ENCODE measurements at regions not wholly inside any gene's neighbourhood (a gene's known extent, or its start where the extent isn't known, plus 50 kb on each side); places are given as distances from the start of the nearest gene placed in this dataset.

DNA sequence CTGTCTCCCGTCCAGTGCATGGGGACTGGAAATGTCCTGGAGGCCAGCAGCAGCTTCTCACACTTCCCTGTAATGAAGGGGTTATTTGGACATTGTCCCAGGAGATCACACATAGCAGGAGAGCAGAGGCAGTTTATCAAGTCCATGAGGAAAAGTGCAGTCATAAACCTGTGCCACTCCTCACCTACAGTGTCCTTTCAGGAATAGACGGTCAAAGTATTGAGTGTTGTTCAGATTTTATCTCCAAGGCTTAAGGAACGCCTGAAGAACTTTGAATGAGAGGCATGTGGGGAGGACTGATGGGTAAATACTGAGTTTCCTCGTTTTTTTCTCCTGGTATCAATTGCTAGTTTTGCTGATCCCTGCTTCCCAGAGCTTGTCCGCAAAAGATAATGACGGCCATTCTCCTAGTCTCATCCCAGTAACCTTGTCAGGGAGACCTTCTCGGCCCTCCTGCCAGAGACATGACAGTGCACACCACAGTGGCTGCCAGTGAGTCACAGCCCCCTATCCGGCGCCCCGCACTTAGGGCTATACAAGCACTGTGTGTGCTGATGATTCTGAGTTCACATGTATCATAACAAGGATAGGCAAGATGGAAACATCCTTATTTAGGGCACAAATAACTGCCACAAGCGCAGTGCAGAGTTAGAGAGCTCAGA is 495.5 kb upstream of the MGMT start:
- no peak for DNase-seq (ENCODE audit: low spot score)

DNA sequence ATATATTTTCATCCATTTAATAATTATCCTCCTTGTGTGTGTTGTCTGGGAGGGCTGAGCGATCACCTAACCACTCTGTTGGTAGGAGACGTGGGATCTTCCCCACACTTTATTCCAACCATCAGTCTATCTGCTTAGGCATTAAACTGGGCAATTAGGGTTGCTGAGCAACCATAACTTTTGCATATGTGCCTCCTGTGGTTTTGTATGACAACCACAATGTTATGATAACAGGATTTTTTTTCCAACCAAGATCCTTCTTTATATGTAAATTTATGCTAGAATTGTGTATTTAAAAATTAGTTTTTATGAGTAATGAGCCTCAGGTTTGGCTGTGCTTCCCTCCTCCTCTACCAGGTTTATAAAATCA is 495.0 kb upstream of the MGMT start:
- DNase-seq (ENCODE audit: low spot score): no peak

DNA sequence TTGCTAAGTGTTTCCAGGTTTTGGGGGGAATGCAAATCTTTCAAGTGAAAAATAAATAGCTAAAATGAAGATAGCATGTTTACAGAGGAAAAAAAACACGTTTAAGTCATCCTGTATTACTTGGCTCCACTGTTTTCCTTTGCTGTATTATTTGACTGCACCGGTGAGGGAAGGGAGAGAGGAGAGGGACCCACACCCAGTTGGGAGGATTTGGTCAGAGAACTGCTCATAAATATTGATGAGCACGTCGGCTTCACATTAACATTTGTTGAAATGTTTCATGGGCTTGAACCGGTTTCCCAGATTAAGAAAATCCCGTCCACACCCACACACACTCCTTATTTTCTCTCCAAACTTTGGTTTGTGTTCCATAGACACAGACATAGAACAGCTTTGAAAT is 493.8 kb upstream of the MGMT start:
- no peak for DNase-seq (ENCODE audit: low spot score)

DNA sequence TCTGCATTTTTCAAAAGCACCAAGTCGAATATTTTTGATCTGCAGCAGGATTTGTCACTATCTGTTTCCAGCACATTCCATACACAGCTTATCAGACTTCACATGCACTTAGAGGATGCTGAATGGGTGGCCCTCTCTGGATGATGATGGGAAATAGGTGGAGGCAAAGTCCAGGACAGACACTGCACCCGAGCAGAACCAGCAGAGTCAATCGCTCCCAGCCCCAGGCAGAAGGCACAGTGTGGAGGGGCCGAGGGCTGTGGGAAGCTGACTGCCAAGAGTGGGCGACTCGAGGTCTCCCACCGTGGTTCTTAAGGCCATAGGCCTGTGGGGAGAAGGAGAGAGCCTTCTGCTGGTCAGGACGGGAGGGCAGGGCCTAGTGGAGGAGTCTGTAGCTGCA is 490.2 kb upstream of the MGMT start:
- no peak for DNase-seq (ENCODE audit: low spot score)

DNA sequence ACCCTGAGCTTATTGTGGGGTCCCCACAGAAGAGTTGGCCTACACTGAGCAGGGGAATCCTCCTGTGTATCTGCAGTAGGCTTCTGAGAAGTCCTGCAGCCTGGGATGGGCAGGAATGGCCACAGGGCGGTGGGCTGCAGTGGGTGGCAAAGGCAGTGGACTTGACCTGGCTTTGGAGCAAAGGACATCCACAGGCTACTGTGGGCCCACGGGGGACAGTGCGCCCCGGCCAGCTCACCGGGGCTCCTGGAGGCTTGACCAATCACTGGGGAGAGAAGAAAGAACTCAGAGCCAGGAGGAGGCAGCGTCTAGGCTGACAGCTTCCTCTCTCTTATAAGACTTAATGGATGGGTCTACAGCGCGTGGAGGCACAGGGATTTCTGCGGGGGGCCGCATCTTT is 488.8 kb upstream of the MGMT start:
- DNase-seq (ENCODE audit: low spot score): no peak

- no peak for DNase-seq (ENCODE audit: low spot score)
These were observed 487.6 kb upstream of the MGMT start for GRCh38 chr10:128979405-128979804.

DNA sequence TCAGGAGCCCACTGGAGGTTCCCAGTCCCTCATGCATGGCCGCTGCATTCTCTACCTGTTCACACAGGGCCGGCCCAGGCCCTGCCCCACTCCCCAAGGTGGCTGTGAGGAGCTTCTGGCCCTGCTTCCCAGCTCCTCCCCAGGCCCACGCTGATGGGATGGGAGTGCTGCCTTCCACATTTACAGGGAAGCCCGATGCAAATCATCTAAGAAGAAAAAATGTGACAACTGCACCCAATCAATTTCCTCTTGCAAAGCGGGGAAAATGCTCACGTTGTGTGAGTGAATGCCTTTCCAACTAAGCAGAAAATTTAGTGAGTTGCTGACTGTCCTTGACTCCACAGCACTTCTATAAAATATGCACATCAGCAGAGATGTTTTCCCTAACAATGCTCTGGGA is 485.8 kb upstream of the MGMT start:
- DNase-seq (ENCODE audit: low spot score): no peak

DNA sequence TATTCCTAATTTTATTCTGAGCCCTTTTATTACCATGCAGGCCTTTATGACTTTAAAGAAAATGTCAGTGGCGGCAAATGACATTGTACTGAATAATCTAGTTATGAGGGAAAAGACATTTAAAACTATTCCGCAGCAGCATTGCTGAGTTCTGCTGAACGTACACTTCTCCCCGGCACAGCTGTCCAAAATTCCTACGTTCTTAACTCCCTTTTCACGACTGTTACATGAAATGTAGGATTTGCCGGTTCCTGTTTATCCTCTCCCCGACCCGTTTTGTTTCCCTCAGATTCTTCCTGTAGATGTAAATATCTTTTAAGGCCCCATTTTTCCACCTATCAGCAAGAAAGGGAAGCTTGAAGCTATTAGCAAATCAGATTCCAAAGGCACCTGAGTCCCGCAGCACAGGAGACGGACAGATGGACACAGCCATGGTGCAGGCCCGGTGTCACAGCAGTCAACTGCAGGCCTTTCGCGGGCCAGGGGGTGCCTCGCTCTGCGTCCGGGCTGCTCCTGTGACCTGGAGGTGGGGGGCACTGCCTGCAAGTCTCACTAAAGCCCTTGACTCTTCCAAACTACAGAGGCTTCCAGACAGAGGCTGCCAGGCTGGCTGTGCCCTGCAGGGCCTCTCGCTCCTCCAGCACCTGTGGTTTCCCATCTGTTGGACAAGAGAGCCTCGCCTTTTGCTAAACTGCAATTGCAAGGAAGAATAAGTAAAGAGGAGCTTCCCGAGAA is 485.0 kb upstream of the MGMT start:
- DNase-seq (ENCODE audit: low spot score): no peak

GRCh38 chr10:128982616-128982915 is 484.5 kb upstream of the MGMT start:
- DNase-seq (ENCODE audit: low spot score): no peak

DNA sequence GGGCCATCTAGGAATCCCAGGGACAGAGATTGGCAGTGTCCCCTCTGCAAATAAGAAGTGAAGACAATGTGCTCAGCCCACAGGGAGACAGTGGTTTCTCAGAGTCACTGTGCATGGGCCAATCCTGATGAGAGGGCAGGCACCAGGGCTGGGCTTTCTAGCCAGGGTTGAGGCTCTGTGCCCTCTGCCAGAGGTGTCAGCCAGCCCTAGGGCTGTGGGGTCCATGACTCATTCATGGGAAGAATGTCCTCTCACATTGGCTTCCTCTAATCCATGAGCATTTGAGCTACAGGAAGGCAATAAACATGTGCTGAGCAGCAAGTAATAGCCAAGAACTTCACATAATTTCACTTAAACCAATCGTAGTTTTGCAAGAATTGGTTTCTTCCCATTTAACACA is 482.0 kb upstream of the MGMT start:
- no peak for DNase-seq (ENCODE audit: low spot score)

DNA sequence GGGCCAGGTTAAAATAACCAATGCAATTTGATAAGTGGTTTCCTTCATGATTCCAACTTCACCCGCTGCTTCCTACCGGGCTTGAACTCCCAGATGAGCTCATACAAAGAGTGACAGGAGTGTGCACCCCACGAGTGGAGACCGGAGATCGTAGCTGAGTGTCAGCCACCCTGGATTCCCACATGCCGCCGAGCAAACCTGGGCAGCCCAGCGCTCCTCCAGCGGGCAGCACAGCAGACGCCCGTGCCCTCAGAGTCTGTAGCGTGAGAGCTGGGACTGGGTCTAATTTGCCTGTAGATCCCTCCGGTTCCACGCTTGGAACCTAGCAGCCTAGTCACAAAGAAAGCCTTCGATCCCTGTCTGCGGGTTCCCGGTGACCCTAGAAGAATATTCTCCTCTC is 476.1 kb upstream of the MGMT start:
- no peak for DNase-seq (ENCODE audit: low spot score)

- DNase-seq (ENCODE audit: low spot score): no peak
These were observed 474.3 kb upstream of the MGMT start for GRCh38 chr10:128992770-128993169.

DNA sequence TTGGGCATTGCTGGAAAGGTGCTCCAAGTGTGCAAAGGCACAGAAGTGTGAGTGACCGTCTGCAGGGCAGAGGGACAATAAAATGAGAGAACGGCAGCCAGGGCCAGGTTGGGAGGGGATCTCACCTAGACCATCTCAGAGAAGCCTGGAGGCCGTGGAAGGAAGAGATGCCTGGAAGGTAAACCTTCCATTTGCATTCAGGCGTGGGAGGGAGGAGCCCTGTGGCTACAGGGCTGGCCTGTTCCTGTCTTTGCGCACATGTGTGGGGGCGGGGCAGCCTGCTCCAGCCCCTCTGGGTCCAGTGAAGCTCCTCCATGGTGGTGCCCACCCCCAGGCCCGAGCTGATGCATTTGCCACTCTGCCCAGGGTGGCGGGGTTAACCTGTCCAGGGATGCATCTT is 473.6 kb upstream of the MGMT start:
- DNase-seq (ENCODE audit: low spot score): no peak

- DNase-seq (ENCODE audit: low spot score): no peak
These were observed 473.0 kb upstream of the MGMT start for GRCh38 chr10:128993911-128994538.

DNA sequence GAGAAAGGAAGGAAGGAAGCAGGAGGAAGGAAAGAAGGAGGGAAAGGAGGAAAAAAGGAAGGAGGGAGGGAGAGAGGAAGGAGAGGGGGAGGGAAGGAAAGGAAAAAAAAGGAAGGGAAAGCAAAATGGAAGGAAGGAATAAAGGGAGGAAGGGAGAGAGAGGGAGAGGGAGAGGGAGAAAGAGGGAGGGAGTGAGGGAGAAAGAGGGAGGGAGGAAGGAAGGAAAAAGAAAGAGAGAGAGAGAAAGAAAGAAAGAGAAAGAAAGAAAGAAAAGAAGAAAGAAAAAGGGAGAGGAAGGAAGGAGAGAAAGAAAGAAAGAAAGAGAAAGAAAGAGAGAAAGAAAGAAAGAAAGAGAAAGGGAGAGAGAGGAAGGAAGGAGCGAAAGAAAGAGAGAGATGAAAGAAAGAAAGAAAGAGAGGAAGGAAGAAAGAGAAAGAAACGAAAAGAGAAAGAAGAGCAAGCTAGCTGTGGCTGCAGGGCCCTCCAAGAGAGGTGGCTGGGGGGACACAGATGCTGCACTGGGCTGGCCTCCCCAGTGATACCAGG is 472.4 kb upstream of the MGMT start:
- DNase-seq (ENCODE audit: low spot score): no peak

GRCh38 chr10:128995676-128996075 is 471.4 kb upstream of the MGMT start:
- no peak for DNase-seq (ENCODE audit: low spot score)

GRCh38 chr10:128996092-128996491 is 470.9 kb upstream of the MGMT start:
- no peak for DNase-seq (ENCODE audit: low spot score)

DNA sequence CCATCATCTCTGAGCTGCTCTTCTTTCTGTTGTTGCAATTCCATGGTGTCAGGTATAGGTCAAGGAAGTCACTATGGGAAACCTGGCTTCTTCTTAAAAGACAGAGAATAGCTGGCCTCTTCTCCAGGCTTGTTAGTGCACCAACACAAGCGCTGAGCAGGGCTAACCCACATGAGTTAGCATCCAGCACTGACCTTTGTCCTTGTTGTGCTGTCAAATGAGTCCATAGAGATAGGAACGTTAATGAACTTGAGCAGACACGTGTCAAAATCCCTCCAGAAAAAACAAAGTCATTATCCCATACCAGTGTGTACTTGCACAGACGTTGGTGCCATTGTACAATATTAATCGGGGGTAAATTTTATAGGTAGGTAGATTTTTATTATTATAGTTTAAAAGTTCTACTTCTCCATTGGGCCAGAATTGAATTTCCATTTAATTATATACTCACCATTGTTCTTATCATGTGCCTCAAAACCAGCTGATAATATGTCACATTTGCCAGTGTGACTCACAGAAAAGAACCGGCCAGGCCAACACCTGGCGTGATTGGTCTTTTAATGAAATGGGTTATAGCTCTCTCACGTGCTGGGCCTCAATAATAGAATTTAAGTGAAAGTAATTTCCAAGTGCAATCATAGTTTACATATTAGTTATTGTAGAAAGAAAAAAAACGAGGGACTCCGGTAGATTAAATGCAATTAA is 468.8 kb upstream of the MGMT start:
- DNase-seq (ENCODE audit: low spot score): no peak

DNA sequence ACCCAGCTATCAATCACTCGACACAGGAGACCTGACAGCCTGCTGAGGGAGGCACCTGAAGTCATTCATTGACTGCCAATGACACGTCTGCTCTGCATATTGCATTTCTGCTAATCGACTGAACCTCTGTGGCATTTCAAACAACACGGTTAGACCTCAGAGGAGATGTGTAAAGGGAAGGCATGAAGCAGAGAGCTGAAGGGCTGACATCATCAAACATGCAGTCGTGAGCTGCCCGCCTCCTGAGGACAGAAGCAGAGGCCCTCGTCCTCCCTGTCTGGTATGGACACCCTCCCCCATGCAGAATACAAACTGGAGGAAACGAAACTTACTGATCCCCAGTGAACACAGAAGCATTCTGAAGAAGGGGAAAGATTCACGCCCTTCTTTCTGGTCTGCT is 462.6 kb upstream of the MGMT start:
- no peak for DNase-seq (ENCODE audit: low spot score)

DNA sequence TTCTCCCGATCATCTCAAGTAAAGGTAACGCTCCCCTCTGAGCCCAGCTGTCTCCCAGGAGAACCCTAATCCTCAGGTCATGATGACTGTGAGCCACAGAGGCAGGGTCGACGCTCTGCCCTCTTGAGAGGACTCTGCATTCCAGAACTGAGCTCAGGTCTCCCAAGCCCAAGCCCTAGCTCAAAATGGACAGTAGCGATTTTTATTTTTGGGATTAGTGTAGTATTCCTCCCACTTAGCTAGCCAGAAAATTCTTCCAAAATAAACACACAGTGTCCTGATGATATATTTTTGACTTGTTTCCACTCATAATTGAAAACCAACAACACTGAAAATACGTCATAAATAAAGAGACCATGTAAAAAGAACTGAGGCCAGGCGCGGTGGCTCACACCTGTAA is 462.0 kb upstream of the MGMT start:
- no peak for DNase-seq (ENCODE audit: low spot score)

GRCh38 chr10:129005804-129006203 is 461.2 kb upstream of the MGMT start:
- no peak for DNase-seq (ENCODE audit: low spot score)

GRCh38 chr10:129018511-129018910 is 448.5 kb upstream of the MGMT start:
- DNase-seq (ENCODE audit: low spot score): no peak
